PC-3 (cell line): ENCODE measurements at regions not wholly inside any gene's neighbourhood (a gene's known extent, or its start where the extent isn't known, plus 50 kb on each side); places are given as distances from the start of the nearest gene placed in this dataset.

Experiments
- ATAC-seq: fragments of 200-7000 bp; cut with Tn5 transposase; 2 replicates; pipeline ENCODE4 v1.9.1; 2020; ENCODE audit warnings: mild to moderate bottlenecking, moderate library complexity
- BruUV-seq: library from RNA; stranded (reverse); fragments of 400-500 nt; replicated peaks from 2 replicates; lab custom pipeline; 2021; lab: Mats Ljungman, UMichigan
- CTCF ChIA-PET: fragments of 300-600 bp; sonication (Branson Sonifier 250); formaldehyde crosslinking; loops from one replicate; lab custom pipeline; 2022; ENCODE audit warnings: antibody characterized with exemption; lab: Charles Lee
- POLR2A ChIA-PET: fragments of 300-600 bp; sonication (Branson Sonifier 250); formaldehyde crosslinking; loops from one replicate; lab custom pipeline; 2022; ENCODE audit warnings: antibody characterized with exemption; ENCODE audit not compliant: unreplicated experiment; lab: Charles Lee
- DNase-seq: peaks from one replicate; pipeline ENCODE4 v3.0.0-alpha.2; 2015
- H2AFZ ChIP-seq: fragments of 300-600 bp; sonication (generic); 2 replicates; pipeline ENCODE4 v1.6.0; 2016; ENCODE audit warnings: antibody characterized with exemption, low read length
- H3F3A ChIP-seq: fragments of 300-600 bp; sonication (generic); one replicate; pipeline ENCODE4 v1.6.0; 2017; ENCODE audit warnings: antibody characterized with exemption, low read length, control low read depth, mild to moderate bottlenecking; ENCODE audit not compliant: unreplicated experiment
- H3K27ac ChIP-seq: fragments of 300-600 bp; sonication (generic); 2 replicates; pipeline ENCODE4 v1.5.1; 2016; ENCODE audit warnings: mild to moderate bottlenecking, low read length
- H3K27me3 ChIP-seq: fragments of 300-600 bp; sonication (generic); 2 replicates; pipeline ENCODE4 v1.6.1; 2016; ENCODE audit warnings: low read length, mixed read lengths
- H3K36me3 ChIP-seq: fragments of 300-600 bp; sonication (generic); 2 replicates; pipeline ENCODE4 v1.6.1; 2016; ENCODE audit warnings: low read depth, mixed run types, low read length, mixed read lengths
- H3K4me1 ChIP-seq: fragments of 300-600 bp; sonication (generic); 2 replicates; pipeline ENCODE4 v1.5.1; 2016; ENCODE audit warnings: low read length; ENCODE audit not compliant: insufficient read depth
- H3K4me2 ChIP-seq: fragments of 300-600 bp; sonication (generic); 2 replicates; pipeline ENCODE4 v1.6.0; 2016; ENCODE audit warnings: low read length
- H3K4me3 ChIP-seq: fragments of 300-600 bp; sonication (generic); 2 replicates; pipeline ENCODE4 v1.5.1; 2016; ENCODE audit warnings: mild to moderate bottlenecking, low read length, mixed read lengths
- H3K79me2 ChIP-seq: fragments of 300-600 bp; sonication (generic); 2 replicates; pipeline ENCODE4 v1.6.1; 2017; ENCODE audit warnings: low read length, mixed read lengths
- H3K9ac ChIP-seq: fragments of 300-600 bp; sonication (generic); 2 replicates; pipeline ENCODE4 v1.6.0; 2016; ENCODE audit warnings: mild to moderate bottlenecking, low read length
- H3K9me2 ChIP-seq: fragments of 300-600 bp; sonication (generic); replicated peaks from 2 replicates; pipeline ENCODE4 v1.6.1; 2016; ENCODE audit warnings: mixed run types, low read length, mixed read lengths
- H3K9me3 ChIP-seq: fragments of 300-600 bp; sonication (generic); 2 replicates; pipeline ENCODE4 v1.6.1; 2016; ENCODE audit warnings: low read length, mixed read lengths
- H4K20me1 ChIP-seq: fragments of 300-600 bp; sonication (generic); 2 replicates; pipeline ENCODE4 v1.6.1; 2016; ENCODE audit warnings: low read length, mixed read lengths
- CTCF ChIP-seq: fragments of 300-600 bp; sonication (generic); conservative IDR thresholded peaks from 2 replicates; pipeline ENCODE4 v1.5.1; 2017; ENCODE audit warnings: antibody characterized with exemption, low read depth, mild to moderate bottlenecking, low read length
- EZH2 ChIP-seq: fragments of 300-600 bp; sonication (generic); IDR thresholded peaks from one replicate; pipeline ENCODE4 v1.6.1; 2017; ENCODE audit warnings: antibody characterized with exemption, mild to moderate bottlenecking, low read length; ENCODE audit not compliant: unreplicated experiment
- EZH2phosphoT487 ChIP-seq: fragments of 300-600 bp; sonication (generic); IDR thresholded peaks from 2 replicates; pipeline ENCODE4 v1.6.1; 2018; ENCODE audit warnings: mild to moderate bottlenecking, antibody characterized with exemption, low read length, borderline replicate concordance
- intact Hi-C: fragments of 100-400 bp; cut with micrococcal nuclease; formaldehyde crosslinking; loops from 2 replicates; pipeline ENCODE4 v1.9.0; 2023

GRCh38 chr1:83671586-83671985, 327.3 kb downstream of the TTLL7 start:
- ChIA-PET POLR2A (no interaction called here), CTCF (no interaction called here)
- Histone ChIP-seq H3K79me2 (no peaks in the 10 kb centered on the region), H3F3A (no peaks in the 10 kb centered on the region), H3K9me2 (no peaks in the 10 kb centered on the region), H3K4me2 (no peak overlapping the region), H2AFZ (no peak overlapping the region), H3K4me3 (no peak overlapping the region), H3K9ac (no peak overlapping the region), H3K27ac (no peak overlapping the region), H3K9me3 (no peaks in the 10 kb centered on the region), H3K27me3 (no peaks in the 10 kb centered on the region), H3K4me1 (no peaks in the 10 kb centered on the region), H4K20me1 (no peaks in the 10 kb centered on the region), H3K36me3 (no peaks in the 10 kb centered on the region)
- BruUV-seq: no TSS peak
- intact Hi-C loops: no loop called here
- TF ChIP-seq EZH2phosphoT487: no peak
- TF ChIP-seq EZH2: no peak
- no peak for TF ChIP-seq CTCF
- no peak for ATAC-seq
- DNase-seq: no peak

- ChIA-PET POLR2A (no interaction called here), CTCF (no interaction called here)
- no TSS peak for BruUV-seq
- TF ChIP-seq CTCF (no peak), EZH2 (no peak), EZH2phosphoT487 (no peak)
- Histone ChIP-seq H3K36me3 (no peaks in the 10 kb centered on the region), H3K79me2 (no peaks in the 10 kb centered on the region), H3K9ac (no peak overlapping the region), H2AFZ (no peak overlapping the region), H3K27me3 (no peaks in the 10 kb centered on the region), H3K9me2 (no peaks in the 10 kb centered on the region), H3K4me1 (no peaks in the 10 kb centered on the region), H3F3A (no peaks in the 10 kb centered on the region), H3K4me3 (no peak overlapping the region), H3K9me3 (no peaks in the 10 kb centered on the region), H3K27ac (no peak overlapping the region), H3K4me2 (no peak overlapping the region), H4K20me1 (no peaks in the 10 kb centered on the region)
- DNase-seq: no peak
- intact Hi-C loops: no loop called here
- no peak for ATAC-seq
Measured at GRCh38 chr1:83670909-83671565, 327.9 kb downstream of the TTLL7 start.

DNA sequence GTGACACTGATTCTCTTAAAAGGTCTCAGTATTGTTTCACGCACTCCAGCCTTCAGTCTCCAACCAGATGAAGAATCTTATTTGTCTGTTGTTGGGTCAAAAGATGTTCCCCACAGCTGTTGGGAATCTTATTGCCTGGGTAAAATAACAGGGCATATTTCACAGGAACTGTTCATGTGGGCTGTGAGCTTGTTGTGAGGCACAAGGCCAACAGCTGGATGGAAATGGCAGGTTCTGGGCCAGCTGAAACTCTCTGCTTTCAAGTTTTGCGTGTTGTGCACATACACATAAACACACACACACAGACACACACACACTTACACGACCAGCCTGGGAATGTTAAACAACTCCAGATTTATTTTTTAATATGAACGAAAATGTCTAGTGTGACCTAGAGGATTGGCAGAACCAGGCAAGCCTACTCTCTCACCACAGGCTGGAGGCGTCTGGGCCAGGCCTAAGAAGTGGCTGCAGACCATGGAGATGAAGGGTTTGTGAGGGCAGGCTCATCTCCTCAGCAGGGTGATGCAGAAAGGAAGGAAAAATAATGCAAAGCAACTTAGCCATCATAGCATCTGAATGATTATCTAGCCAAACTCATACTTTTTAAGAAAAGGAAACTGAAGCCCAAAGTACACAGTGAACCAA, 357.0 kb downstream of the TTLL7 start:
- Histone ChIP-seq H3F3A (no peaks in the 10 kb centered on the region), H2AFZ (no peak overlapping the region), H3K9me3 (no peaks in the 10 kb centered on the region), H3K36me3 (no peaks in the 10 kb centered on the region), H3K27ac (no peak overlapping the region), H3K4me3 (no peak overlapping the region), H3K79me2 (no peaks in the 10 kb centered on the region), H3K9ac (no peak overlapping the region), H3K27me3 (0 out of 2 replicates have a peak, but pooled peaks cover 2% of the 10 kb centered on the region), H3K9me2 (no peaks in the 10 kb centered on the region), H4K20me1 (no peaks in the 10 kb centered on the region), H3K4me1 (no peaks in the 10 kb centered on the region), H3K4me2 (no peak overlapping the region)
- CTCF ChIA-PET: no interaction called here
- POLR2A ChIA-PET: no interaction called here
- intact Hi-C loops: no loop called here
- no peak for ATAC-seq
- no TSS peak for BruUV-seq
- DNase-seq: no peak
- TF ChIP-seq CTCF: no peak
